A549 (cell line): ENCODE measurements at regions not wholly inside any gene's neighbourhood (a gene's known extent, or its start where the extent isn't known, plus 50 kb on each side); places are given as distances from the start of the nearest gene placed in this dataset.

Source experiments
- ATAC-seq, 2 experiments: fragments of 200-7000 bp in 1 of 2; fragments of >200 bp in 1 of 2; cut with Nextera tagmentation in 1 of 2; cut with Tn5 transposase in 1 of 2; 3 replicates each; pipeline versions ENCODE4 v1.8.0 to v1.9.1; 2018 to 2020; ENCODE audit warnings: mild to moderate bottlenecking in 1 of 2, moderate library complexity in 1 of 2
- CTCF ChIA-PET: fragments of 300-600 bp; sonication (Branson Sonifier 250); formaldehyde crosslinking; extraction: SDS; loops from one replicate; lab custom pipeline; 2021; ENCODE audit warnings: antibody characterized with exemption, inconsistent platforms; lab: Yijun Ruan, JAX
- POLR2A ChIA-PET: fragments of 350-600 bp; formaldehyde crosslinking; extraction: SDS; loops from one replicate; lab custom pipeline; 2021; ENCODE audit warnings: antibody characterized with exemption, inconsistent platforms; lab: Yijun Ruan, JAX
- DNase-seq, 2 experiments: peaks; one replicate each; pipeline versions ENCODE4 v3.0.0 to v3.0.0-alpha.2; 2011 to 2016; ENCODE audit warnings: low read depth in 1 of 2, low spot score in 1 of 2
- FAIRE-seq: peaks from 2 replicates; lab custom pipeline; 2011; peaks lifted over from hg19 to GRCh38; lab: Jason Lieb, UNC
- H3K27ac ChIP-seq, 2 experiments: fragments of >200 bp; sonication (Bioruptor Twin); formaldehyde crosslinking; 3 replicates each; pipeline ENCODE4 v1.5.1; 2016 to 2017
- H3K4me1 ChIP-seq: fragments of >200 bp; sonication (Bioruptor Twin); formaldehyde crosslinking; 3 replicates; pipeline ENCODE4 v1.6.1; 2016
- H3K4me2 ChIP-seq: fragments of >200 bp; sonication (Bioruptor Twin); formaldehyde crosslinking; 3 replicates; pipeline ENCODE4 v1.6.1; 2016
- H3K4me3 ChIP-seq: fragments of >200 bp; sonication (Bioruptor Twin); formaldehyde crosslinking; 3 replicates; pipeline ENCODE4 v1.5.1; 2016
- H3K9me3 ChIP-seq: fragments of >200 bp; sonication (Bioruptor Twin); formaldehyde crosslinking; 3 replicates; pipeline ENCODE4 v1.6.1; 2016
- BHLHE40 ChIP-seq: IDR thresholded peaks from 2 replicates; pipeline ENCODE4 v1.6.1; 2012; ENCODE audit warnings: low read depth, low read length, inconsistent platforms
- CBX8 ChIP-seq: fragments of 200-600 bp; sonication (generic); IDR thresholded peaks from 2 replicates; pipeline ENCODE4 v1.6.1; 2016
- CHD4 ChIP-seq: fragments of 200-600 bp; sonication (generic); IDR thresholded peaks from 2 replicates; pipeline ENCODE4 v1.6.1; 2016; ENCODE audit warnings: antibody characterized with exemption, mild to moderate bottlenecking, borderline replicate concordance
- FOXS1 ChIP-seq: fragments of 250-450 bp; sonication (Bioruptor Pico); IDR thresholded peaks from 2 replicates; pipeline ENCODE4 v1.5.0; 2020; ENCODE audit warnings: mild to moderate bottlenecking, moderate library complexity
- GATA3 ChIP-seq: IDR thresholded peaks from 2 replicates; pipeline ENCODE4 v1.6.1; 2012; ENCODE audit warnings: borderline replicate concordance
- HEYL ChIP-seq: fragments of 250-450 bp; sonication (Bioruptor Pico); IDR thresholded peaks from 2 replicates; pipeline ENCODE4 v1.8.0; 2021; ENCODE audit warnings: mild to moderate bottlenecking, moderate library complexity
- HOXA7 ChIP-seq: fragments of 250-450 bp; sonication (Bioruptor Pico); IDR thresholded peaks from 2 replicates; pipeline ENCODE4 v1.5.0; 2020; ENCODE audit warnings: mild to moderate bottlenecking, moderate library complexity
- HOXB5 ChIP-seq: fragments of 250-450 bp; sonication (Bioruptor Pico); IDR thresholded peaks from 2 replicates; pipeline ENCODE4 v1.5.0; 2020; ENCODE audit warnings: mild to moderate bottlenecking, moderate library complexity
- JUN ChIP-seq, 2 experiments: fragments of >200 bp; sonication (Bioruptor Twin); formaldehyde crosslinking; IDR thresholded peaks; 2 replicates in 1 of 2; 3 replicates in 1 of 2; pipeline ENCODE4 v1.6.1; 2016 to 2017
- MAZ ChIP-seq: fragments of 150-350 bp; IDR thresholded peaks from 2 replicates; pipeline ENCODE4 v1.6.1; 2014; ENCODE audit warnings: antibody characterized with exemption, low read depth, low read length, borderline replicate concordance
- MYC ChIP-seq: IDR thresholded peaks from 2 replicates; pipeline ENCODE4 v1.6.1; 2012; ENCODE audit warnings: mild to moderate bottlenecking, inconsistent platforms, low read length, improper control_type of control experiment, borderline replicate concordance
- NPAS2 ChIP-seq: fragments of 250-450 bp; sonication (Bioruptor Pico); IDR thresholded peaks from 2 replicates; pipeline ENCODE4 v1.8.0; 2022; ENCODE audit warnings: mild to moderate bottlenecking, moderate library complexity, borderline replicate concordance
- NR3C1 ChIP-seq: fragments of >200 bp; sonication (Bioruptor Twin); formaldehyde crosslinking; IDR thresholded peaks from 3 replicates; pipeline ENCODE4 v1.6.1; 2017
- POLR2A ChIP-seq: IDR thresholded peaks from 2 replicates; pipeline ENCODE4 v1.6.1; 2012; ENCODE audit warnings: mild to moderate bottlenecking, low read length
- RAD21 ChIP-seq, 2 experiments: fragments of >200 bp in 1 of 2; sonication (Bioruptor Twin) in 1 of 2; formaldehyde crosslinking in 1 of 2; IDR thresholded peaks in 1 of 2; conservative IDR thresholded peaks in 1 of 2; 2 replicates in 1 of 2; 3 replicates in 1 of 2; pipeline ENCODE4 v1.6.1; 2012 to 2018; ENCODE audit warnings: inconsistent platforms in 1 of 2
- REST ChIP-seq: fragments of 200-600 bp; sonication (generic); IDR thresholded peaks from 2 replicates; pipeline ENCODE4 v1.6.1; 2016; ENCODE audit warnings: antibody characterized with exemption, mild to moderate bottlenecking, moderate library complexity
- RFX5 ChIP-seq: fragments of 450-650 bp; IDR thresholded peaks from 2 replicates; pipeline ENCODE4 v1.7.1; 2014; ENCODE audit warnings: antibody characterized with exemption, mild to moderate bottlenecking, moderate library complexity
- SREBF2 ChIP-seq: fragments of 450-650 bp; IDR thresholded peaks from 2 replicates; pipeline ENCODE4 v1.6.1; 2014; ENCODE audit warnings: mild to moderate bottlenecking, moderate library complexity
- ZC3H11A ChIP-seq: fragments of 450-650 bp; IDR thresholded peaks from 2 replicates; pipeline ENCODE4 v1.6.1; 2014; ENCODE audit warnings: antibody characterized with exemption, mild to moderate bottlenecking
- ZNF302 ChIP-seq: fragments of 250-450 bp; sonication (Bioruptor Pico); IDR thresholded peaks from 2 replicates; pipeline ENCODE4 v1.9.0; 2021; ENCODE audit warnings: inconsistent platforms, mild to moderate bottlenecking, moderate library complexity
- WGBS: methylation state at CpG from one replicate; pipeline ENCODE4 v1.1.6; 2017; ENCODE audit errors: missing lambda C conversion rate; 5-methylcytosine and 5-hydroxymethylcytosine counted together
- TF ChIP-seq, protein P1 (sequence below): IDR thresholded peaks from 2 replicates; pipeline ENCODE4 v1.6.1; 2012

GRCh38 chr12:107474639-107475539 is 210.7 kb upstream of the PWP1 start:
- POLR2A ChIA-PET = no interaction called here
- ATAC-seq = no peak; a peak in 2 of 6 replicates

DNA sequence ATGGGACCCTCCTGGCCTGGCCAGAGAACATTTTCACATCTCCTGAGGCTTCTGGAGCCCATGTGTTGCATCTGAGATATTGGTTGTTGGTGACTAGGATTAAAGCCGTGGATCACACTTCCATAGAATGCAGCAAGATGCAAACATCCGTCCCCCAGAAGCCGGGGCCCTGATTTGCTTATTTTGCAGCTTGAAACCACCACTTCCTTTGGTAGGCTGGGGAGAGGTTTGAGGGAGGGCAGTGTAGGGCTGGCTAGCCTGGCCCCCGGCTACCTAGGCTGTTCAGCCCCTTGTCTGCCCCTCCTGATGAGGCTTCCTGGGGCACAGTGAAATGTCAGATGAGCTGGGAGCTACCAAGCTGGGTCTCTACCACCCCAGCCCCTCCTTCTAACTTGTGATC is 209.7 kb upstream of the PWP1 start:
- ATAC-seq (no peak), DNase-seq (no peak), FAIRE-seq (no peak)
- WGBS = 76% methylated on average over 4 of the region's 4 CpGs
- no peak overlapping the region for H3K4me3 ChIP-seq
- ChIA-PET POLR2A (no interaction called here), CTCF (no interaction called here)
- no peaks in the 10 kb centered on the region for H3K9me3 ChIP-seq
- H3K4me1 ChIP-seq = peaks cover 16% of the 10 kb centered on the region; the same call in 1 of the 3 replicates
- no peak overlapping the region for H3K4me2 ChIP-seq
- no peak overlapping the region for H3K27ac ChIP-seq
- TF ChIP-seq RFX5 = no peak
- TF ChIP-seq REST = no peak

More at GRCh38 chr12:107474639-107475539, 210.7 kb upstream of the PWP1 start:
- H3K4me1 ChIP-seq = peaks cover 11% of the 10 kb centered on the region; the same call in 1 of the 3 replicates
- H3K4me3 ChIP-seq = no peak overlapping the region
- FAIRE-seq (no peak), DNase-seq (no peak)
- TF ChIP-seq HEYL (CRISPR knock-in tag) (no peak), RFX5 (no peak), RAD21 (conservative IDR thresholded peaks at IDR 0.05 in 1 of 2, IDR thresholded peaks at IDR 0.05 in 1 of 2) (no peak), BHLHE40 (no peak), CHD4 (no peak), HOXB5 (CRISPR knock-in tag) (no peak), NPAS2 (CRISPR knock-in tag) (no peak), MYC (no peak), ZC3H11A (no peak), MAZ (no peak), SREBF2 (no peak), NR3C1 (no peak)
- TF ChIP-seq, protein P1, sequence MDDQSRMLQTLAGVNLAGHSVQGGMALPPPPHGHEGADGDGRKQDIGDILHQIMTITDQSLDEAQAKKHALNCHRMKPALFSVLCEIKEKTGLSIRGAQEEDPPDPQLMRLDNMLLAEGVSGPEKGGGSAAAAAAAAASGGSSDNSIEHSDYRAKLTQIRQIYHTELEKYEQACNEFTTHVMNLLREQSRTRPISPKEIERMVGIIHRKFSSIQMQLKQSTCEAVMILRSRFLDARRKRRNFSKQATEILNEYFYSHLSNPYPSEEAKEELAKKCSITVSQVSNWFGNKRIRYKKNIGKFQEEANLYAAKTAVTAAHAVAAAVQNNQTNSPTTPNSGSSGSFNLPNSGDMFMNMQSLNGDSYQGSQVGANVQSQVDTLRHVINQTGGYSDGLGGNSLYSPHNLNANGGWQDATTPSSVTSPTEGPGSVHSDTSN = no peak
- CTCF ChIA-PET = no interaction called here
- no peak overlapping the region for H3K4me2 ChIP-seq
- no peaks in the 10 kb centered on the region for H3K9me3 ChIP-seq
- H3K27ac ChIP-seq = no peak overlapping the region
- 51% methylated on average over 4 of the region's 4 CpGs for WGBS

- ATAC-seq (no peak), DNase-seq (no peak), FAIRE-seq (no peak)
- WGBS = 87% methylated on average over 7 of the region's 7 CpGs
- H3K9me3 ChIP-seq = no peaks in the 10 kb centered on the region
- ChIA-PET CTCF (no interaction called here), POLR2A (no interaction called here)
- TF ChIP-seq JUN (IDR thresholded peaks at IDR 0.05) (no peak), ZNF302 (no peak), HOXA7 (CRISPR knock-in tag) (no peak), CBX8 (no peak), GATA3 (no peak), POLR2A (no peak), NR3C1 (no peak), FOXS1 (CRISPR knock-in tag) (no peak)
- no peak overlapping the region for H3K4me3 ChIP-seq
- peaks cover 16% of the 10 kb centered on the region; the same call in 1 of the 3 replicates for H3K4me1 ChIP-seq
- no peak overlapping the region for H3K27ac ChIP-seq
- H3K4me2 ChIP-seq = no peak overlapping the region
These were observed 208.6 kb upstream of the PWP1 start for GRCh38 chr12:107477018-107477417.
